Panc1 (cell line): ENCODE measurements at regions not wholly inside any gene's neighbourhood (a gene's known extent, or its start where the extent isn't known, plus 50 kb on each side); places are given as distances from the start of the nearest gene placed in this dataset.

Experiments
- POLR2AphosphoS5 ChIP-seq: IDR thresholded peaks from 2 replicates; pipeline ENCODE4 v1.6.1; 2012; ENCODE audit warnings: mild to moderate bottlenecking, low read depth, low read length, moderate library complexity
- TF ChIP-seq, protein P1 (sequence below): fragments of 450-650 bp; IDR thresholded peaks from 2 replicates; pipeline ENCODE4 v1.5.1; 2017; ENCODE audit warnings: mild to moderate bottlenecking

DNA sequence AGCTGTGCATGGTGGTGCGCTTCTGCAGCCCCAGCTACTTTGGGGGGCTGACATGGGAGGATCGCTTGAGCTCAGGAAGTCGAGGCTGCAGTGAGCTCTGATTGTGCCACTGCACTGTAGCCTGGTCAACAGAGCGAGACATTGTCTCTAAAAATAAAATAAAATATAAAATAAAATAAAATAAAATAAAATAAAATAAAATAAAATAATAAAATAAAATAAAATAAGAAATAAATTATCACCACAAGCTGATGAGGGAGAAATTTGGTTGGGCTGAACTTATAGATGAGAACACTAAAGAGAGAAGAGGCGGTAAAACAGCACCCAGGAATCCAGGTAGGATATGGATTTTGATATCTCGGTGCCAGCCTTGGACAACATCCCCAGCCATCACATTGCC is 933.7 kb downstream of the NLGN4X start:
- TF ChIP-seq, protein P1, sequence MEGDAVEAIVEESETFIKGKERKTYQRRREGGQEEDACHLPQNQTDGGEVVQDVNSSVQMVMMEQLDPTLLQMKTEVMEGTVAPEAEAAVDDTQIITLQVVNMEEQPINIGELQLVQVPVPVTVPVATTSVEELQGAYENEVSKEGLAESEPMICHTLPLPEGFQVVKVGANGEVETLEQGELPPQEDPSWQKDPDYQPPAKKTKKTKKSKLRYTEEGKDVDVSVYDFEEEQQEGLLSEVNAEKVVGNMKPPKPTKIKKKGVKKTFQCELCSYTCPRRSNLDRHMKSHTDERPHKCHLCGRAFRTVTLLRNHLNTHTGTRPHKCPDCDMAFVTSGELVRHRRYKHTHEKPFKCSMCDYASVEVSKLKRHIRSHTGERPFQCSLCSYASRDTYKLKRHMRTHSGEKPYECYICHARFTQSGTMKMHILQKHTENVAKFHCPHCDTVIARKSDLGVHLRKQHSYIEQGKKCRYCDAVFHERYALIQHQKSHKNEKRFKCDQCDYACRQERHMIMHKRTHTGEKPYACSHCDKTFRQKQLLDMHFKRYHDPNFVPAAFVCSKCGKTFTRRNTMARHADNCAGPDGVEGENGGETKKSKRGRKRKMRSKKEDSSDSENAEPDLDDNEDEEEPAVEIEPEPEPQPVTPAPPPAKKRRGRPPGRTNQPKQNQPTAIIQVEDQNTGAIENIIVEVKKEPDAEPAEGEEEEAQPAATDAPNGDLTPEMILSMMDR, result no peak
- TF ChIP-seq POLR2AphosphoS5, result no peak
